ENCODE measurements at regions not wholly inside any gene's neighbourhood (a gene's known extent, or its start where the extent isn't known, plus 50 kb on each side); places are given as distances from the start of the nearest gene placed in this dataset.

GRCh38 chr10:2478656-2479055 is 588.7 kb upstream of the PFKP start:
- Histone ChIP-seq H3K79me2 (replicated peaks; ENCODE audit: insufficient read depth) (no peaks in the 10 kb centered on the region), H3K27ac (ENCODE audit: low read depth) (no peak overlapping the region), H4K20me1 (replicated peaks; ENCODE audit: insufficient read depth) (no peaks in the 10 kb centered on the region), H3K36me3 (ENCODE audit: insufficient read depth) (no peaks in the 10 kb centered on the region), H3K4me1 (ENCODE audit: insufficient read depth) (peaks cover 15% of the 10 kb centered on the region), H2AFZ (no peak overlapping the region), H3K9me2 (ENCODE audit: insufficient read depth) (0 out of 2 replicates have a peak, but pooled peaks cover 2% of the 10 kb centered on the region), H3K4me2 (no peak overlapping the region), H3K4me3 (no peak overlapping the region), H3F3A (replicated peaks; ENCODE audit: low read depth) (no peaks in the 10 kb centered on the region), H3K27me3 (ENCODE audit: insufficient read depth) (no peaks in the 10 kb centered on the region)
- peaks cover 12% of the 10 kb centered on the region for H3K36me3 Mint-ChIP-seq (ENCODE audit: low read depth)
- no peak for DNase-seq (ENCODE audit: low spot score)
- H3K4me1 Mint-ChIP-seq: peaks cover 16% of the 10 kb centered on the region
- H3K27me3 Mint-ChIP-seq (ENCODE audit: insufficient read depth, low read depth, poor library complexity): peaks cover 8% of the 10 kb centered on the region
- ATAC-seq: no peak
- TF ChIP-seq POLR2AphosphoS5 (IDR thresholded peaks at IDR 0.05; ENCODE audit: low read depth): no peak
- no peak for TF ChIP-seq CREB1 (CRISPR knock-in tag; IDR thresholded peaks at IDR 0.05; ENCODE audit: low read depth)
- no peak for TF ChIP-seq STAT1 (IDR thresholded peaks at IDR 0.05; ENCODE audit: unreplicated experiment)
- H3K9me3 Mint-ChIP-seq: peaks cover 6% of the 10 kb centered on the region; the same call in 1 of the 3 replicates
- no peak overlapping the region for H3K27ac Mint-ChIP-seq
- H3K4me3 Mint-ChIP-seq: no peak overlapping the region

GRCh38 chr10:2476812-2477553 is 590.4 kb upstream of the PFKP start:
- DNase-seq (ENCODE audit: low spot score) (peak; percentile 90), ATAC-seq (peak; percentile 100)
- Mint-ChIP-seq H3K27ac (peak overlapping the region; percentile 72; the same call in 1 of the 2 replicates), H3K4me3 (no peak overlapping the region), H3K4me1 (peaks cover 16% of the 10 kb centered on the region), H3K27me3 (ENCODE audit: insufficient read depth, low read depth, poor library complexity) (peaks cover 8% of the 10 kb centered on the region), H3K9me3 (peaks cover 9% of the 10 kb centered on the region; the same call in 2 of the 3 replicates), H3K36me3 (ENCODE audit: low read depth) (peaks cover 14% of the 10 kb centered on the region)
- no peaks in the 10 kb centered on the region for H3K79me2 ChIP-seq (replicated peaks; ENCODE audit: insufficient read depth)
- no peaks in the 10 kb centered on the region for H3F3A ChIP-seq (replicated peaks; ENCODE audit: low read depth)
- H2AFZ ChIP-seq: no peak overlapping the region
- H3K9me2 ChIP-seq (ENCODE audit: insufficient read depth): 0 out of 2 replicates have a peak, but pooled peaks cover 2% of the 10 kb centered on the region
- no peak overlapping the region for H3K4me3 ChIP-seq
- H3K4me1 ChIP-seq (ENCODE audit: insufficient read depth): peaks cover 15% of the 10 kb centered on the region
- no peaks in the 10 kb centered on the region for H4K20me1 ChIP-seq (replicated peaks; ENCODE audit: insufficient read depth)
- no peaks in the 10 kb centered on the region for H3K27me3 ChIP-seq (ENCODE audit: insufficient read depth)
- H3K4me2 ChIP-seq: 0 out of 2 replicates have a peak overlapping the region, but pooled peaks have one; percentile 30
- peak overlapping the region; percentile 86; the same call in 1 of the 2 replicates for H3K27ac ChIP-seq (ENCODE audit: low read depth)
- no peaks in the 10 kb centered on the region; the same call in 1 of the 2 replicates for H3K36me3 ChIP-seq (ENCODE audit: insufficient read depth)
- TF ChIP-seq NANOG (IDR thresholded peaks at IDR 0.05; ENCODE audit: borderline replicate concordance) (no peak), CTCF (conservative IDR thresholded peaks at IDR 0.05; ENCODE audit: low read depth in 2 of 2) (peak; percentile 8 to 23; a peak in 1 of 4 replicates), REST (IDR thresholded peaks at IDR 0.05; ENCODE audit: unreplicated experiment) (no peak), STAT1 (IDR thresholded peaks at IDR 0.05; ENCODE audit: unreplicated experiment) (no peak), ZNF331 (CRISPR knock-in tag; IDR thresholded peaks at IDR 0.05; ENCODE audit: low read depth) (no peak), EZH2 (IDR thresholded peaks at IDR 0.05; ENCODE audit: low read depth, unreplicated experiment) (no peak), JUNB (IDR thresholded peaks at IDR 0.05; ENCODE audit: unreplicated experiment) (no peak)
